HepG2 (cell line): ENCODE measurements at regions not wholly inside any gene's neighbourhood (a gene's known extent, or its start where the extent isn't known, plus 50 kb on each side); places are given as distances from the start of the nearest gene placed in this dataset.

Experiments used
- ATAC-seq: fragments of 200-7000 bp; cut with Tn5 transposase; 3 replicates; pipeline ENCODE4 v1.9.1; 2020; ENCODE audit warnings: mild to moderate bottlenecking, moderate library complexity
- BruUV-seq: library from RNA; stranded (reverse); fragments of 400-500 nt; replicated peaks from 2 replicates; lab custom pipeline; 2021; lab: Mats Ljungman, UMichigan
- CTCF ChIA-PET: fragments of 300-600 bp; formaldehyde crosslinking; extraction: SDS; loops from one replicate; lab custom pipeline; 2021; ENCODE audit warnings: low total read pairs, inconsistent platforms, low intra/inter-chr PET ratio; lab: Yijun Ruan, JAX
- POLR2A ChIA-PET: fragments of 350-600 bp; sonication (Branson Sonifier 250); formaldehyde crosslinking; loops from one replicate; lab custom pipeline; 2020; ENCODE audit warnings: antibody characterized with exemption, inconsistent platforms; lab: Yijun Ruan, JAX
- DNase-seq: peaks from one replicate; pipeline ENCODE4 v3.0.0-alpha.2; 2015; ENCODE audit warnings: low spot score
- FAIRE-seq: peaks from 3 replicates; lab custom pipeline; 2011; peaks lifted over from hg19 to GRCh38; lab: Jason Lieb, UNC
- H2AFZ ChIP-seq: one replicate; pipeline ENCODE4 v1.6.1; 2011; ENCODE audit warnings: low read length, inconsistent platforms
- H3K27ac ChIP-seq: fragments of 300-600 bp; 3 replicates; pipeline ENCODE4 v1.8.0; 2011; ENCODE audit warnings: mixed run types, mild to moderate bottlenecking, mixed read lengths, low read length, inconsistent platforms; ENCODE audit not compliant: insufficient read depth; ENCODE audit errors: extremely low read length
- H3K27me3 ChIP-seq, 2 experiments: fragments of 200-600 bp in 1 of 2; 2 replicates in 1 of 2; 3 replicates in 1 of 2; pipeline versions ENCODE4 v1.6.0 to v1.8.0; 2011; ENCODE audit warnings: low read length in 2 of 2, mild to moderate bottlenecking in 2 of 2, moderate library complexity in 2 of 2, inconsistent platforms in 1 of 2; ENCODE audit not compliant: insufficient read depth in 2 of 2, control insufficient read depth in 1 of 2
- H3K36me3 ChIP-seq, 2 experiments: fragments of 200-600 bp in 1 of 2; replicated peaks in 1 of 2; 2 replicates in 1 of 2; 3 replicates in 1 of 2; pipeline versions ENCODE4 v1.5.1 to v1.8.0; 2011; ENCODE audit warnings: low read length in 2 of 2, inconsistent platforms in 1 of 2; ENCODE audit not compliant: insufficient read depth in 2 of 2, control insufficient read depth in 1 of 2
- H3K4me1 ChIP-seq: 2 replicates; pipeline ENCODE4 v1.5.1; 2012; ENCODE audit warnings: low read length, inconsistent platforms; ENCODE audit not compliant: insufficient read depth
- H3K4me2 ChIP-seq: 2 replicates; pipeline ENCODE4 v1.6.0; 2011; ENCODE audit warnings: low read depth, low read length, inconsistent platforms
- H3K4me3 ChIP-seq, 3 experiments: fragments of 200-600 bp in 1 of 3; sonication (generic), shearing (Covaris generic) in 1 of 3; replicated peaks in 1 of 3; 2 replicates each; pipeline ENCODE4 v1.5.1; 2011 to 2016; ENCODE audit warnings: low read length in 3 of 3, inconsistent platforms in 2 of 3, low read depth in 2 of 3, mild to moderate bottlenecking in 2 of 3, control low read depth in 1 of 3, mixed read lengths in 1 of 3; ENCODE audit not compliant: insufficient read depth in 1 of 3
- H3K79me2 ChIP-seq: one replicate; pipeline ENCODE4 v1.6.1; 2011; ENCODE audit warnings: low read length, inconsistent platforms; ENCODE audit not compliant: insufficient read depth
- H3K9ac ChIP-seq: 2 replicates; pipeline ENCODE4 v1.6.0; 2011; ENCODE audit warnings: mild to moderate bottlenecking, low read depth, low read length, inconsistent platforms; ENCODE audit not compliant: insufficient read depth
- H3K9me3 ChIP-seq: 2 replicates; pipeline ENCODE4 v1.5.1; 2012; ENCODE audit warnings: mild to moderate bottlenecking, low read length
- H4K20me1 ChIP-seq: 2 replicates; pipeline ENCODE4 v1.6.0; 2011; ENCODE audit warnings: inconsistent platforms, mild to moderate bottlenecking, low read length, moderate library complexity; ENCODE audit not compliant: insufficient read depth
- AGO2 ChIP-seq: fragments of 200-400 bp; formaldehyde crosslinking; optimal IDR thresholded peaks from 2 replicates; pipeline ENCODE3; 2017; ENCODE audit warnings: mild to moderate bottlenecking, low read depth, low read length, moderate library complexity
- CERS6 ChIP-seq: sonication (generic); formaldehyde crosslinking; IDR thresholded peaks from 2 replicates; pipeline ENCODE4 v1.5.0; 2020; ENCODE audit warnings: missing genetic modification reagents
- CTCF ChIP-seq: sonication (generic); formaldehyde crosslinking; IDR thresholded peaks from 2 replicates; pipeline ENCODE4 v1.5.0; 2020; ENCODE audit warnings: mild to moderate bottlenecking, missing genetic modification reagents, moderate library complexity
- HDAC6 ChIP-seq: fragments of 200-600 bp; sonication (generic); IDR thresholded peaks from 2 replicates; pipeline ENCODE4 v1.7.0; 2017; ENCODE audit warnings: mild to moderate bottlenecking, antibody characterized with exemption, low read length, low read depth
- PHF5A ChIP-seq: IDR thresholded peaks from one replicate; pipeline ENCODE4 v1.6.1; 2018; ENCODE audit warnings: low read depth, missing genetic modification reagents; ENCODE audit not compliant: unreplicated experiment
- RARA ChIP-seq: IDR thresholded peaks from 2 replicates; pipeline ENCODE4 v1.6.1; 2016; ENCODE audit warnings: missing genetic modification reagents, missing compliant biosample characterization
- SP5 ChIP-seq: IDR thresholded peaks from 2 replicates; pipeline ENCODE4 v1.6.1; 2016; ENCODE audit warnings: low read depth, borderline replicate concordance
- STAG1 ChIP-seq: sonication (generic); formaldehyde crosslinking; IDR thresholded peaks from 2 replicates; pipeline ENCODE4 v1.4.0; 2020; ENCODE audit warnings: missing genetic modification reagents
- U2AF1 ChIP-seq: fragments of 200-400 bp; formaldehyde crosslinking; optimal IDR thresholded peaks from 2 replicates; pipeline ENCODE3; 2017; ENCODE audit warnings: mild to moderate bottlenecking, low read depth, low read length
- YEATS4 ChIP-seq: sonication (generic); formaldehyde crosslinking; IDR thresholded peaks from 2 replicates; pipeline ENCODE4 v1.4.0; 2020; ENCODE audit warnings: missing genetic modification reagents, borderline replicate concordance
- ZBTB42 ChIP-seq: sonication (generic); formaldehyde crosslinking; IDR thresholded peaks from 2 replicates; pipeline ENCODE4 v1.5.0; 2020; ENCODE audit warnings: mild to moderate bottlenecking, missing genetic modification reagents
- ZKSCAN5 ChIP-seq: sonication (generic); formaldehyde crosslinking; IDR thresholded peaks from 2 replicates; pipeline ENCODE4 v1.5.1; 2020; ENCODE audit warnings: mild to moderate bottlenecking, missing genetic modification reagents
- ZNF20 ChIP-seq: sonication (generic); formaldehyde crosslinking; IDR thresholded peaks from 2 replicates; pipeline ENCODE4 v1.4.0; 2020; ENCODE audit warnings: mild to moderate bottlenecking, moderate library complexity, missing genetic modification reagents
- ZNF225 ChIP-seq: sonication (generic); formaldehyde crosslinking; IDR thresholded peaks from 2 replicates; pipeline ENCODE4 v1.4.0; 2020; ENCODE audit warnings: mild to moderate bottlenecking, missing genetic modification reagents
- ZNF577 ChIP-seq: sonication (generic); formaldehyde crosslinking; IDR thresholded peaks from 2 replicates; pipeline ENCODE4 v1.4.0; 2020; ENCODE audit warnings: mild to moderate bottlenecking, low read depth, missing genetic modification reagents, borderline replicate concordance
- ZNF580 ChIP-seq: IDR thresholded peaks from 2 replicates; pipeline ENCODE4 v1.6.1; 2016; ENCODE audit warnings: low read depth, borderline replicate concordance
- WGBS: methylation state at CpG from one replicate; pipeline ENCODE4 v1.1.6; 2017; ENCODE audit warnings: low lambda C conversion rate; 5-methylcytosine and 5-hydroxymethylcytosine counted together
- in situ Hi-C: cut with HindIII; loops from 2 replicates; pipeline ENCODE4 v1.10.0; 2017; ENCODE audit warnings: low pct_unique_long_range_greater_than_20kb; ENCODE audit not compliant: extremely low pct_ligation_motif_present
- intact Hi-C: fragments of 100-400 bp; cut with micrococcal nuclease; formaldehyde crosslinking; loops from one replicate; pipeline ENCODE4 v1.10.0; 2022; ENCODE audit not compliant: unreplicated experiment

GRCh38 chr5:106699796-106700195 is 970.9 kb downstream of the EFNA5 start (continued):
- TF ChIP-seq U2AF1: no peak
- no peak for TF ChIP-seq YEATS4 (CRISPR knock-in tag)
- TF ChIP-seq PHF5A (CRISPR knock-in tag): no peak
- no peak for TF ChIP-seq ZBTB42
- TF ChIP-seq ZNF577 (CRISPR knock-in tag): no peak

GRCh38 chr5:106699198-106699597 is 971.5 kb downstream of the EFNA5 start:
- ChIA-PET POLR2A (no interaction called here), CTCF (no interaction called here)
- in situ Hi-C loops: no loop called here
- Histone ChIP-seq H3K9ac (no peak overlapping the region), H3K36me3 (no peaks in the 10 kb centered on the region), H3K4me3 (no peak overlapping the region), H3K27me3 (no peaks in the 10 kb centered on the region), H3K27ac (no peak overlapping the region), H3K79me2 (no peaks in the 10 kb centered on the region), H3K4me1 (no peaks in the 10 kb centered on the region), H3K9me3 (no peaks in the 10 kb centered on the region), H4K20me1 (no peaks in the 10 kb centered on the region), H2AFZ (no peak overlapping the region), H3K4me2 (no peak overlapping the region)
- FAIRE-seq (no peak), DNase-seq (no peak), ATAC-seq (no peak)
- intact Hi-C loops: no loop called here
- 0% methylated on average over 4 of the region's 6 CpGs for WGBS
- TF ChIP-seq STAG1 (CRISPR knock-in tag) (0 out of 2 replicates have a peak, but pooled peaks have one; percentile 8), ZNF20 (CRISPR knock-in tag) (no peak)
- BruUV-seq: no TSS peak

- ATAC-seq (no peak), DNase-seq (no peak), FAIRE-seq (no peak)
- Histone ChIP-seq H4K20me1 (no peaks in the 10 kb centered on the region), H2AFZ (no peak overlapping the region), H3K4me3 (no peak overlapping the region), H3K4me1 (no peaks in the 10 kb centered on the region), H3K27me3 (no peaks in the 10 kb centered on the region), H3K9ac (no peak overlapping the region), H3K36me3 (no peaks in the 10 kb centered on the region), H3K9me3 (no peaks in the 10 kb centered on the region), H3K27ac (no peak overlapping the region), H3K79me2 (no peaks in the 10 kb centered on the region), H3K4me2 (no peak overlapping the region)
- in situ Hi-C loops: no loop called here
- intact Hi-C loops: no loop called here
- no TSS peak for BruUV-seq
- 18% methylated on average over 5 of the region's 5 CpGs for WGBS
- CTCF ChIA-PET: no interaction called here
- TF ChIP-seq SP5 (CRISPR knock-in tag) (no peak), RARA (no peak), AGO2 (no peak), CERS6 (CRISPR knock-in tag) (no peak), ZNF225 (CRISPR knock-in tag) (no peak), CTCF (CRISPR knock-in tag) (no peak), ZKSCAN5 (CRISPR knock-in tag) (no peak), HDAC6 (no peak), ZNF580 (no peak)
- POLR2A ChIA-PET: no interaction called here
Observed at GRCh38 chr5:106698169-106698568, 972.6 kb downstream of the EFNA5 start.
